IMR-90 (cell line): ENCODE measurements at regions not wholly inside any gene's neighbourhood (a gene's known extent, or its start where the extent isn't known, plus 50 kb on each side); places are given as distances from the start of the nearest gene placed in this dataset.
A peak's percentile ranks its signal among the peaks of the same experiment; 100 is the strongest.

Experiments
- ATAC-seq: fragments of 200-7000 bp; cut with Tn5 transposase; 2 replicates; pipeline ENCODE4 v1.9.1; 2020; ENCODE audit warnings: low read depth, mild to moderate bottlenecking, moderate library complexity
- BruUV-seq: library from RNA; stranded (reverse); fragments of 400-500 nt; replicated peaks from 2 replicates; lab custom pipeline; 2021; lab: Mats Ljungman, UMichigan
- CTCF ChIA-PET: fragments of 300-600 bp; formaldehyde crosslinking; extraction: SDS; loops from one replicate; lab custom pipeline; 2021; ENCODE audit warnings: antibody characterized with exemption; lab: Yijun Ruan, JAX
- POLR2A ChIA-PET: fragments of 300-600 bp; sonication (Branson Sonifier 250); formaldehyde crosslinking; loops from one replicate; lab custom pipeline; 2022; ENCODE audit warnings: antibody characterized with exemption; ENCODE audit not compliant: unreplicated experiment; lab: Charles Lee
- DNase-seq: peaks from one replicate; pipeline ENCODE4 v3.0.0; 2013
- H2AFZ ChIP-seq: replicated peaks from 2 replicates; pipeline ENCODE3; 2013; ENCODE audit warnings: low read length, mild to moderate bottlenecking; ENCODE audit not compliant: poor library complexity
- H2AK5ac ChIP-seq: 2 replicates; pipeline ENCODE4 v1.6.1; 2013; ENCODE audit warnings: low read depth, low read length, inconsistent platforms
- H2AK9ac ChIP-seq: replicated peaks from 2 replicates; pipeline ENCODE3; 2013; ENCODE audit warnings: mild to moderate bottlenecking, low read depth, low read length, moderate library complexity; ENCODE audit not compliant: poor library complexity
- H2BK120ac ChIP-seq: 2 replicates; pipeline ENCODE4 v1.6.1; 2013; ENCODE audit warnings: low read depth, low read length, inconsistent platforms
- H2BK15ac ChIP-seq: 3 replicates; pipeline ENCODE4 v1.6.1; 2013; ENCODE audit warnings: low read depth, low read length, inconsistent platforms
- H2BK20ac ChIP-seq: 2 replicates; pipeline ENCODE4 v1.6.1; 2013; ENCODE audit warnings: low read depth, mild to moderate bottlenecking, inconsistent platforms, low read length, moderate library complexity
- H2BK5ac ChIP-seq: 2 replicates; pipeline ENCODE4 v1.6.1; 2013; ENCODE audit warnings: mild to moderate bottlenecking, low read depth, low read length, inconsistent platforms; ENCODE audit not compliant: poor library complexity, severe bottlenecking
- H3K14ac ChIP-seq: replicated peaks from 2 replicates; pipeline ENCODE4 v1.6.1; 2013; ENCODE audit warnings: low read depth, low read length, inconsistent platforms
- H3K18ac ChIP-seq: 2 replicates; pipeline ENCODE4 v1.6.1; 2013; ENCODE audit warnings: low read depth, low read length, control low read depth
- H3K23ac ChIP-seq: 2 replicates; pipeline ENCODE4 v1.6.1; 2013; ENCODE audit warnings: low read depth, low read length, inconsistent platforms
- H3K27ac ChIP-seq: 2 replicates; pipeline ENCODE4 v1.5.1; 2013; ENCODE audit warnings: mild to moderate bottlenecking, control low read depth, low read length; ENCODE audit not compliant: insufficient read depth
- H3K27me3 ChIP-seq: 2 replicates; pipeline ENCODE4 v1.6.1; 2013; ENCODE audit warnings: low read length; ENCODE audit not compliant: control insufficient read depth, insufficient read depth
- H3K36me3 ChIP-seq: 2 replicates; pipeline ENCODE4 v1.6.1; 2013; ENCODE audit warnings: low read length, mixed read lengths; ENCODE audit not compliant: control insufficient read depth, insufficient read depth
- H3K4ac ChIP-seq: 2 replicates; pipeline ENCODE4 v1.6.1; 2013; ENCODE audit warnings: low read depth, low read length, inconsistent platforms
- H3K4me1 ChIP-seq: 2 replicates; pipeline ENCODE4 v1.6.1; 2013; ENCODE audit warnings: low read length, mixed read lengths; ENCODE audit not compliant: control insufficient read depth, insufficient read depth
- H3K4me2 ChIP-seq: 2 replicates; pipeline ENCODE4 v1.6.1; 2013; ENCODE audit warnings: low read depth, mild to moderate bottlenecking, control low read depth, low read length, moderate library complexity
- H3K4me3 ChIP-seq: 2 replicates; pipeline ENCODE4 v1.5.1; 2013; ENCODE audit warnings: low read depth, mild to moderate bottlenecking, control low read depth, low read length, moderate library complexity; ENCODE audit not compliant: insufficient read depth
- H3K56ac ChIP-seq: 2 replicates; pipeline ENCODE4 v1.6.1; 2013; ENCODE audit warnings: low read length, inconsistent platforms; ENCODE audit not compliant: insufficient read depth; ENCODE audit errors: extremely low read depth
- H3K79me1 ChIP-seq, 2 experiments: 2 replicates each; pipeline ENCODE4 v1.6.1; 2013; ENCODE audit warnings: low read length in 2 of 2, inconsistent platforms in 1 of 2, low read depth in 1 of 2
- H3K9ac ChIP-seq: 2 replicates; pipeline ENCODE4 v1.6.1; 2013; ENCODE audit warnings: low read depth, low read length, control low read depth
- H3K9me1 ChIP-seq: 2 replicates; pipeline ENCODE4 v1.6.1; 2013; ENCODE audit warnings: low read length, inconsistent platforms; ENCODE audit not compliant: insufficient read depth
- H3K9me3 ChIP-seq: 2 replicates; pipeline ENCODE4 v1.6.1; 2013; ENCODE audit warnings: low read length; ENCODE audit not compliant: control insufficient read depth, insufficient read depth
- H4K20me1 ChIP-seq: 2 replicates; pipeline ENCODE4 v1.6.1; 2013; ENCODE audit warnings: low read length, inconsistent platforms; ENCODE audit not compliant: insufficient read depth
- H4K5ac ChIP-seq: 2 replicates; pipeline ENCODE4 v1.6.1; 2013; ENCODE audit warnings: mild to moderate bottlenecking, low read depth, low read length, control low read depth
- H4K8ac ChIP-seq, 2 experiments: 2 replicates each; pipeline ENCODE4 v1.6.1; 2013; ENCODE audit warnings: low read depth in 2 of 2, low read length in 2 of 2, control low read depth in 1 of 2, inconsistent platforms in 1 of 2
- H4K91ac ChIP-seq: 2 replicates; pipeline ENCODE4 v1.6.1; 2013; ENCODE audit warnings: low read depth, low read length, inconsistent platforms; ENCODE audit not compliant: insufficient read depth
- BHLHE40 ChIP-seq: fragments of 150-350 bp; IDR thresholded peaks from 2 replicates; pipeline ENCODE4 v1.6.1; 2016; ENCODE audit warnings: mild to moderate bottlenecking, low read depth, low read length
- CEBPB ChIP-seq: IDR thresholded peaks from 2 replicates; pipeline ENCODE4 v1.6.1; 2012; ENCODE audit warnings: low read depth, low read length, improper control_type of control experiment
- CHD1 ChIP-seq: IDR thresholded peaks from 2 replicates; pipeline ENCODE4 v1.6.1; 2012; ENCODE audit warnings: low read depth, low read length, improper control_type of control experiment
- FOS ChIP-seq: fragments of 150-350 bp; IDR thresholded peaks from 2 replicates; pipeline ENCODE4 v1.6.1; 2016; ENCODE audit warnings: low read depth, low read length
- MAFK ChIP-seq: IDR thresholded peaks from 2 replicates; pipeline ENCODE4 v1.6.1; 2012; ENCODE audit warnings: low read depth, low read length, improper control_type of control experiment
- MAZ ChIP-seq: IDR thresholded peaks from 2 replicates; pipeline ENCODE4 v1.6.1; 2012; ENCODE audit warnings: low read depth, mild to moderate bottlenecking, low read length, improper control_type of control experiment, moderate library complexity, borderline replicate concordance
- MXI1 ChIP-seq: IDR thresholded peaks from 2 replicates; pipeline ENCODE4 v1.6.1; 2012; ENCODE audit warnings: low read depth, mild to moderate bottlenecking, low read length, moderate library complexity, borderline replicate concordance
- NFE2L2 ChIP-seq: fragments of 150-350 bp; IDR thresholded peaks from 2 replicates; pipeline ENCODE4 v1.6.1; 2016; ENCODE audit warnings: low read depth, mild to moderate bottlenecking, low read length
- POLR2A ChIP-seq: IDR thresholded peaks from 2 replicates; pipeline ENCODE4 v1.6.1; 2012; ENCODE audit warnings: mild to moderate bottlenecking, low read depth, low read length
- RAD21 ChIP-seq: IDR thresholded peaks from 2 replicates; pipeline ENCODE4 v1.6.1; 2012; ENCODE audit warnings: low read length, improper control_type of control experiment
- RCOR1 ChIP-seq: IDR thresholded peaks from 2 replicates; pipeline ENCODE4 v1.6.1; 2012; ENCODE audit warnings: mild to moderate bottlenecking, low read length, improper control_type of control experiment; ENCODE audit not compliant: insufficient replicate concordance
- RFX5 ChIP-seq: IDR thresholded peaks from 2 replicates; pipeline ENCODE4 v1.8.0; 2012; ENCODE audit warnings: low read depth, mild to moderate bottlenecking, low read length, moderate library complexity
- SMC3 ChIP-seq: fragments of 150-350 bp; IDR thresholded peaks from 2 replicates; pipeline ENCODE4 v1.6.1; 2016; ENCODE audit warnings: low read depth, mild to moderate bottlenecking, antibody characterized with exemption, low read length, moderate library complexity
- WGBS, 2 experiments: methylation state at CpG; one replicate each; pipeline versions ENCODE4 v1.1.5 to v1.1.7; 2013; ENCODE audit warnings: missing lambda C conversion rate in 2 of 2; ENCODE audit not compliant: insufficient read length in 1 of 2; ENCODE audit errors: extremely low coverage in 2 of 2; 5-methylcytosine and 5-hydroxymethylcytosine counted together
- dilution Hi-C: fragments of 300-500 bp; cut with HindIII; formaldehyde crosslinking; loops from one replicate; pipeline ENCODE4 v1.14.3; 2018; ENCODE audit warnings: low sequenced_read_pairs; ENCODE audit not compliant: unreplicated experiment
- in situ Hi-C: fragments of 300-500 bp; cut with MboI; formaldehyde crosslinking; loops from 3 replicates; pipeline ENCODE4 v1.14.3; 2019; ENCODE audit warnings: low sequenced_read_pairs, inconsistent platforms, mixed read lengths
- intact Hi-C: fragments of 100-400 bp; cut with micrococcal nuclease; formaldehyde crosslinking; loops from 2 replicates; pipeline ENCODE4 v1.10.0; 2022
- TF ChIP-seq, protein P1 (sequence below): conservative IDR thresholded peaks from 2 replicates; pipeline ENCODE4 v1.5.1; 2012; ENCODE audit warnings: mild to moderate bottlenecking, low read depth, low read length, improper control_type of control experiment
- TF ChIP-seq, protein P2 (sequence below): fragments of 150-350 bp; IDR thresholded peaks from 2 replicates; pipeline ENCODE4 v1.6.1; 2016; ENCODE audit warnings: low read depth, mild to moderate bottlenecking, low read length, moderate library complexity, borderline replicate concordance
- TF ChIP-seq, protein P3 (sequence below): fragments of 150-350 bp; IDR thresholded peaks from 2 replicates; pipeline ENCODE4 v1.6.1; 2017; ENCODE audit warnings: mild to moderate bottlenecking, antibody characterized with exemption, low read length, low read depth

DNA sequence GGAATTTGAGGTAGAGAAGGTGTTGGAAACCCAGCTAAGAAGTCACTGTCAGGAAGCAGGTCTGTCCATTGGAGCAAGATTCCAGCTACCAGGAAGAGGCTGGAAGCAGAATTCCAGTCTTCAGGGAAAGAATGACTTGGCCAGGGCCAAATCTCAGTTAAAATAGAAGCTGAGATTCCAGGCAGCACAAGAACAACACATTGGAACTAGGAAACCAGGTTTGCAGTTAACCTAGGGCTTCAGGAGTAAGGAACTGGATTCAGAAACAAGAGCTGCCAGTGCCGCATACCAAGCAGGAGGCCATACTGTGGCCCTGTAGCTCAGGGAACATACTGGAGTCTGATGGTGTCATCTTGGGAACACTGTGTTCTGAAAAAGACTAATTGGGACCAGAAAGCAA, 73.7 kb upstream of the FUCA2 start:
- POLR2A ChIA-PET, result no interaction called here
- ATAC-seq, result no peak

More for the DNA sequence above, 73.7 kb upstream of the FUCA2 start:
- no peaks in the 10 kb centered on the region for H3K27me3 ChIP-seq
- H2BK15ac ChIP-seq, result no peak overlapping the region
- no peak overlapping the region for H2BK20ac ChIP-seq
- no peak for DNase-seq
- peak overlapping the region; percentile 0 for H2AK5ac ChIP-seq
- dilution Hi-C loops (no loop called here), in situ Hi-C loops (no loop called here), intact Hi-C loops (no loop called here)
- no peak overlapping the region for H3K9ac ChIP-seq
- H3K79me1 ChIP-seq, result peaks cover 0 to 13% of the 10 kb centered on the region in 2 experiments; a peak in 2 of 4 replicates
- H3K23ac ChIP-seq, result no peak overlapping the region
- peak overlapping the region; percentile 35; the same call in 1 of the 2 replicates for H2BK120ac ChIP-seq
- no peaks in the 10 kb centered on the region for H3K36me3 ChIP-seq
- WGBS, 2 experiments, result no CpG with 5 or more reads among the region's 1 CpG
- peaks cover 2% of the 10 kb centered on the region for H3K4me1 ChIP-seq
- peak overlapping the region; percentile 42; the same call in 1 of the 2 replicates for H4K5ac ChIP-seq
- peak overlapping the region; percentile 4; the same call in 1 of the 2 replicates for H4K91ac ChIP-seq
- H3K56ac ChIP-seq, result no peak overlapping the region
- 0 out of 2 replicates have a peak overlapping the region, but pooled peaks have one; percentile 0 for H3K14ac ChIP-seq
- H2BK5ac ChIP-seq, result no peak overlapping the region
- H3K4me3 ChIP-seq, result no peak overlapping the region
- H3K27ac ChIP-seq, result no peak overlapping the region
- peak overlapping the region; percentile 45 for H3K18ac ChIP-seq
- no peak overlapping the region for H2AK9ac ChIP-seq
- CTCF ChIA-PET, result interaction anchor here (0.7 kb wide), 1 partner anchor 10 kb away, joined by 4 read pairs; no protein-coding TSS in a partner anchor
- H3K4me2 ChIP-seq, result no peak overlapping the region
- BruUV-seq, result no TSS peak
- H3K9me3 ChIP-seq, result peaks cover 3% of the 10 kb centered on the region
- no peak overlapping the region for H2AFZ ChIP-seq
- no peaks in the 10 kb centered on the region for H4K20me1 ChIP-seq
- peaks cover 3% of the 10 kb centered on the region; the same call in 1 of the 2 replicates for H3K9me1 ChIP-seq
- TF ChIP-seq, protein P1, sequence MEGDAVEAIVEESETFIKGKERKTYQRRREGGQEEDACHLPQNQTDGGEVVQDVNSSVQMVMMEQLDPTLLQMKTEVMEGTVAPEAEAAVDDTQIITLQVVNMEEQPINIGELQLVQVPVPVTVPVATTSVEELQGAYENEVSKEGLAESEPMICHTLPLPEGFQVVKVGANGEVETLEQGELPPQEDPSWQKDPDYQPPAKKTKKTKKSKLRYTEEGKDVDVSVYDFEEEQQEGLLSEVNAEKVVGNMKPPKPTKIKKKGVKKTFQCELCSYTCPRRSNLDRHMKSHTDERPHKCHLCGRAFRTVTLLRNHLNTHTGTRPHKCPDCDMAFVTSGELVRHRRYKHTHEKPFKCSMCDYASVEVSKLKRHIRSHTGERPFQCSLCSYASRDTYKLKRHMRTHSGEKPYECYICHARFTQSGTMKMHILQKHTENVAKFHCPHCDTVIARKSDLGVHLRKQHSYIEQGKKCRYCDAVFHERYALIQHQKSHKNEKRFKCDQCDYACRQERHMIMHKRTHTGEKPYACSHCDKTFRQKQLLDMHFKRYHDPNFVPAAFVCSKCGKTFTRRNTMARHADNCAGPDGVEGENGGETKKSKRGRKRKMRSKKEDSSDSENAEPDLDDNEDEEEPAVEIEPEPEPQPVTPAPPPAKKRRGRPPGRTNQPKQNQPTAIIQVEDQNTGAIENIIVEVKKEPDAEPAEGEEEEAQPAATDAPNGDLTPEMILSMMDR, result no peak
- TF ChIP-seq FOS, result no peak
- TF ChIP-seq POLR2A, result no peak
- TF ChIP-seq RFX5, result no peak
- TF ChIP-seq NFE2L2, result no peak
- TF ChIP-seq, protein P2, sequence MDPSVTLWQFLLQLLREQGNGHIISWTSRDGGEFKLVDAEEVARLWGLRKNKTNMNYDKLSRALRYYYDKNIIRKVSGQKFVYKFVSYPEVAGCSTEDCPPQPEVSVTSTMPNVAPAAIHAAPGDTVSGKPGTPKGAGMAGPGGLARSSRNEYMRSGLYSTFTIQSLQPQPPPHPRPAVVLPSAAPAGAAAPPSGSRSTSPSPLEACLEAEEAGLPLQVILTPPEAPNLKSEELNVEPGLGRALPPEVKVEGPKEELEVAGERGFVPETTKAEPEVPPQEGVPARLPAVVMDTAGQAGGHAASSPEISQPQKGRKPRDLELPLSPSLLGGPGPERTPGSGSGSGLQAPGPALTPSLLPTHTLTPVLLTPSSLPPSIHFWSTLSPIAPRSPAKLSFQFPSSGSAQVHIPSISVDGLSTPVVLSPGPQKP, result no peak
- TF ChIP-seq SMC3, result no peak
- no peak for TF ChIP-seq MXI1
- no peak for TF ChIP-seq RAD21
- no peak for TF ChIP-seq BHLHE40
- TF ChIP-seq MAZ, result no peak
- no peak for TF ChIP-seq RCOR1
- TF ChIP-seq CHD1, result no peak
- TF ChIP-seq CEBPB, result no peak
- TF ChIP-seq, protein P3, sequence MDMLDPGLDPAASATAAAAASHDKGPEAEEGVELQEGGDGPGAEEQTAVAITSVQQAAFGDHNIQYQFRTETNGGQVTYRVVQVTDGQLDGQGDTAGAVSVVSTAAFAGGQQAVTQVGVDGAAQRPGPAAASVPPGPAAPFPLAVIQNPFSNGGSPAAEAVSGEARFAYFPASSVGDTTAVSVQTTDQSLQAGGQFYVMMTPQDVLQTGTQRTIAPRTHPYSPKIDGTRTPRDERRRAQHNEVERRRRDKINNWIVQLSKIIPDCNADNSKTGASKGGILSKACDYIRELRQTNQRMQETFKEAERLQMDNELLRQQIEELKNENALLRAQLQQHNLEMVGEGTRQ, result no peak
- TF ChIP-seq MAFK, result no peak
- H4K8ac ChIP-seq, result peak overlapping the region; percentile 5 to 25; a peak in 2 of 4 replicates
- peak overlapping the region; percentile 14; the same call in 1 of the 2 replicates for H3K4ac ChIP-seq
